SK-N-DZ (cell line): ENCODE measurements at regions not wholly inside any gene's neighbourhood (a gene's known extent, or its start where the extent isn't known, plus 50 kb on each side); places are given as distances from the start of the nearest gene placed in this dataset.
A peak's percentile ranks its signal among the peaks of the same experiment; 100 is the strongest.

Experiments
- DNase-seq: peaks from one replicate; pipeline ENCODE4 v3.0.0-alpha.2; 2015; ENCODE audit warnings: low spot score

DNA sequence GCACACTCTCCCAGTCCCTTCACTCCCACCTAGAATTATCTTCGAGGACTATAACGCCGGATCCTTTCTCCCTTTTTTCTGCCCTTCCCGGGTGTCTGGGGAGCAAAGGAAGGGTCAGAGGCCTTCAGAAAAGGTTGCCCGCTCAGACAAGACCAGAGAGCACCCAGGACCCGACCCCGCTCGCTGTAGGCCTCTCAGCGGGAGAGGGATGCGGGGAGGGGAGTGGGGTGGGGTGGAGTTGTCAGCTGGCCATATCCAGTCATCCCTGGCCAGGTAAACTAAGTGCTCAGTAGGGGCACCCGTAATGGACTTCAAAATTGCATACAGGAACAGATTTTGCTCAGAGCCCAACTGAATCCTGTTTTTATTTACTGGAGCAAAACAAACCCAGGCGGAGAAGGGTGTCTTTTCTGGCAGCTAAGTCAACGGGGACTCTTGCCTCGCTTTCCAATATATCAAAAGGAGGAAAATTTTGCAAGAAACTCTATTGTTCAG is 65.0 kb downstream of the NOL4 start:
- DNase-seq: no peak

DNA sequence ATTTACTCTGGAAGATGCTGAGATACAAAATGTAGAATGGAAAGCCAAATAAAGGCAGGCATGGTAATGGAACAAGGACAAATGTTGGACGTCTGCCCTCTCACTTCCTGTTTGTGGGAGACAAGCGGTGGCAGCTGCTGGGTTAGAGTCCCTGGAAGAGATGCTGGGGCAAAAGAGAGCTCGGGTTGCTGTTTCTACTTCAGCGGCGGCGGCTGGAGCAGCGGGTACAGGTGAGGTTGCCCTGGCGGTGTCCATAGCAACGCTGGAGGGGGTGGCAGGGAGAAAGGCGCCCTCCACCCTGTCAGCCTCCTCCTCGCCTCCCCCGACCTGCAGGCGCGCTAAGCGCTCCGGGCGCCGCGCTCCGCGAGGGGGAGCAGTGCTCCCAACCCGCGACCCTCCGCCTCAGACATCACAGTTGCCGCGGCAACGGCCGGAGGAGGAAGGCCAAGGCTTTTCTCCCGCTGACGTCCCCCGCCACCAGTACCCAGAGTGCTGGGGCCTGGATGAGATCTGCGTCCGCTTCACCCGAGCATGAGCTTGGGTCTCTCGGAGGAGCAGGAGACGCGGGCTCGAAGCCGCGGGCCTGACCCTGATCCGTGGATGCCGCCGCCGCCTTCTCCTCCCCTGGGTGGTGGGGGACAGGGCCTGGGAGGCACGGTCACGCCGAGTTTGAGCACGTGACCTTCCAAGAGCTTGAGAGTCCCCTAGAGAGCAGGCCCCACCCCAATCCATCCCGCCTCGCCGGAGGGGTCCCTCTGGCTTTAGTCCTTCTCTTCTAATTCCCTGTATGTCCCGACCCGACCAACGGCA is 65.6 kb downstream of the NOL4 start:
- DNase-seq: peak; percentile 91

DNA sequence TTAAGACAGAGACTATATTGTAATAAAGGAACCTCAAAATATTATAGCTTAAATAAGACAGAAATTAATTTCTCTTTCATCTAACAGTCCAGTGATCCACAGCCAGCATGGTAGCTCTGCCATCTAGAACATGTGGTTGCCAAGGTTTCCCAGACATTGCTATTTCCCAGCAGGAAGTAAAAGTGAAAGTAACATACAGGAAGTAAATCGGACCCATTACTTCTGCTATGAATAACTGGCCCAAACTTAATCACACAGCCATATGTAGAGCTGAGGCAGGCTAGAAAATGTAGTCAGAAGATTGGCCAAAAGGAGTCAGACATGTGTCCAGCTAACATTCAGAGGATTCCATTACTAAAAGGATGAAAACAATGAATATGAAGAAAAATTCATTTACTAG is 71.0 kb downstream of the NOL4 start:
- no peak for DNase-seq

DNA sequence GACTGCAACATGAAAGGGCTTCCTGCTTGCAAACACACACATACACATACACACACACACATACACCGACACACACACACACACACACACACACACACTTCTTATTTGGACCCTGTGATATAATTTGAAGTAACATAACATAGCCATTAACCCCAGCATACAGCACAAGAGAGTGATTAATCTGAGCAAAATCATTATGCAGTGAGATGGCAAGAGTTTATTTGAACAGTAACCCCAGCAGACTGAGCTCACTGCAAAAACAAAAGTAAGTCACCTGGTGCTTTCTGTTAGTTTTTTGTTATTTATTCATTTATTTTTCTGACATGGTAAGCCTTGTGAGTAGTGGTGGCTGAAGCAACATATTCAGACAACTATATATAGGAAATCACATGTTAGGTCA is 93.7 kb downstream of the NOL4 start:
- no peak for DNase-seq

DNA sequence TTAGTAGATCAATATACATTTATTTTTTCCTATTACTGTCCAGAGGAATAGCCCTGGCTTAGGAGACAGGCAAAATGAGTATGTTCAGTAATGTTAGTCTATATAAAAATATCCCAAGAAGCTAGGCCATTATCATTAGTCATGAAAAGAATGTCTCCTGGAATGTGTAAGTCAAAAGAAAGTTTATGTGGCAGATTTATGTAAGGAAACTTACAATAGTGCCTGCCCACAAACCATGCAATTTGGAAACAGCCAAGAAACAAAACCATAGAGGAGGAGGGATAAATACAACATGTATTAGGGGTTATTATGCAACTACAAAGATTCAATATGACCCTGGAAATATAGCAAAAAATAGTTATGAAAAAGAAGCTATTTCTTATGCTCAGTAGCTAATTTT is 96.3 kb downstream of the NOL4 start:
- DNase-seq: no peak

DNA sequence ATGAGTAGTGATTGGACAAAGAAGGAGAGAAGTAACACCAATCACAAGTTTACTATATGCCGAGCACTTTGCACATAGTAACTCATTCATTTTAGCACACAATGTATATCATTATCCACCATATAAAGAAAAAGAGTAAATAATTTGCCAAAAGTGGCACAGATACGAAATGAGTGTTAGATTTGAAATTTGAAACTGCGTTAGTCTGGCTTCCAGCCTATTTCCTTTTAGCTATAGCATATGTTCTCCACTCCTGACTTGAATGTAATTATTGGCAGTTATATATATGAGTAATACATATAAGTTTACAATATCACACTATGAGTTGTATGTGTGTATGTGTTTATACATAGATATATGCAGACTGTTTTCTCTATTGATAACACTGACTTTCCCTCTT is 98.6 kb downstream of the NOL4 start:
- DNase-seq: no peak

DNA sequence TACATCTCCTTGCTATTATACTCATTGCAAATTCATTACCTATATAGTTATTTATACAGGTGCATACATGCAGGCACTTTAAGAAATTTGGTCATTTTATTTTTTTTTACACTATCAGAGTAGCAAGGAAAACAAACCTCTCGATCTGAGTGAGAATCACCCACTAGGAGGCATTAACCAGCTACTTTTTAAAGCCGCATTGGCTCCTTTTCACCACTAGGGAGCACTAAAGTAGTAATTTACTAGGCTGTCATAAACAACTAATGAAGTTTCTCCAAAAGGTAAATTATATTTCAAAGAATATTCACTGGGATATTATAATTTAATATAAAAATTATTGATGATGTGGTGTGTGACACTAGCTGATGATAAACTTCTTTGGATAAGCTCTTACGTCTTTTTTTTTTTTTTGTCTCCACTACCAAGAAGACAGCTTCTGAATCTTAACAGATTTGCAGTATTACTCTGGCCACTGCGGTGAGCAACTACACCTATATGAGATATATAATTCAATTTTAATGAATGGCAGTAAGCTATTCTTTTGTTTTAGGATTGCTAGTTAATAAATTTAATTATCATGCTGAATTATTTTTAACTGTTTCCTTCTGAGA is 101.9 kb downstream of the NOL4 start:
- peak; percentile 52 for DNase-seq

DNA sequence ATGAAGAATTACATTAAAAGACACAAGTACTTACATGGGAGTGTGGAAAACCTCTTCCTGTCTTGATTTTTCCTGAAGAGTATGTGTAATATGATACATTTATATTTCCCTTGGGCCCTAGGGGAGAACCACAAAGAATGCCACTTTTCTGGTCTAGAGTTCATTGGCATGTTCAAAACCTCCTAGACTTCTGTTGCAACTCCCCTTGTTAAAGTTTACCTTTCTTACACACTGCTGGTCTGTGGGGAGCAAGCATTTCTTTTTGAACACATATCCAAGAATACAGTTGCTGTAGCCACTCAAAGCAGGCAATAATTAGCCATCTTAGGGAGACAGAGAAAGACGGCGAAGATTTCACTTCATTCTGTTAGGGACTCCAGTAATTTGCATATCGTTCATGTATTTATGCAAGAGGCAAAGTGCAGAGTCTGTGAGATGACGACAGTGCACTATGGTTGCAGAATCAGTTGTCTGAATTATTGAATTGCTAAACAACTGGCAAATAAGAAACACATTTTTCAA is 103.5 kb downstream of the NOL4 start:
- DNase-seq: no peak

DNA sequence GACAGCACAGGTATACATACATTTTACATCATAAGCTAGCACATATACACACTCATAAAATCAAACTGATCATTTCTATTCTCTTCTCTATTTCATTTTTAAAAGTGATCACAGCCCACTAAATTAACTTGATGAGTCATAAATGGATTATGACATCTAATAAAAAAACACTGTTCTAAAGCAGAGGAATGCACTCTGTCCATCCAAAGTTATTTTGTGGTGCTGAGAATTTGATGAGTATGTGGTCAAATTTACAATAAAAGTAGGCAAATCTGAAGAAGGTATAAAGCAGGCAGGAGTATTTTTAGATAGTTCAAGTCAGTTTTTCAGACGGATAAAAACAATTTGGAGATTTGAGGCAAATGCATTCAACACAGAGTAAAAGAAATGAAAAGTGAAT is 104.4 kb downstream of the NOL4 start:
- no peak for DNase-seq

DNA sequence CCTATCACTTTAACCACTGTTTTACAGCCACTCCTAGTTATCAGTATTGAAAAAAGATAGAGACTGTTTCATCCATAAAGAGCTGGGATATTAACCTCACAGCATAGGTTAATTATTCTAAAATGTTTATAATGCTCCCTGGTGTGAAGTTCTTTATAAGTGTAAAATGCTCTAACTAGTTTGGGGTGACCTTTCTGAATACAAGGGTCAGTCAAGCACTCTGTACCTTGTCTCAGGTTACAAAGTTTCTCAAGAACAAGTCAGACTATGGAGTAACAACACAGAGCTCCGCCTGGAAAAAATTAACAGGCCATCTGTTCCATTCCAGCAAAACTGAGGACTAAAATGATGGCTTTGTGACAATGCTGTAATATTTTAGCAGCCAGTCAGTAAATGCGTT is 107.4 kb downstream of the NOL4 start:
- DNase-seq: peak; percentile 47

DNA sequence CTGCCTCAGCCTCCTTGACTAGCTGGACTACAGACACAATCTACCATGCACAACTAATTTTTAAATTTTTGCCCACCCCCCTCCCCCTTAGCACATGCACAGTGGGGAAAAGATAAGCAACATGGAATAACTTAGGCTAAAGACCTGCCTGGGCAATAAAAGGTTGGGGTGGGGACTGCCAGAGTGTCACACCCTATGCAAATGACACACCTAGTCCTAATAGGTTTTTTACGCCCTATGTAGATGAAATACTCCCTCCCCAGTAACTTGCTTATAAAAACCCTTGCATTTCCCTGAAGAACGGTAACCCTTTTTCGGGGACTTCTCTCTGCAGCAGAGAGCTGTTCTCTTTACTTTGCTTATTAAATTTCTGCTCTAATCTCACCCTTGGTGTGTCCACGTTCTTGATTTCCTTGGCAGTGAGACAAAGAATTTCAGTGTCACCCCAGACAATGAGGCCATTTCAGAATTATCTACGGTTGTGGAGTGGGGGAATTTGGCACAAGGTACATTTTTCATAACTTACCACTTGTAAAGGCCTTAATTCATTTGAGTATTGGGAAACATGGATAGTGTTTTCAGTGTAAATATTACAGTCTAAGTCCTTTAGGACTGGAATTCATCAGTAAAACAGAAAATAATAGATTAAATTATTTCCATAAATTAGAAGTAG is 109.2 kb downstream of the NOL4 start:
- no peak for DNase-seq

DNA sequence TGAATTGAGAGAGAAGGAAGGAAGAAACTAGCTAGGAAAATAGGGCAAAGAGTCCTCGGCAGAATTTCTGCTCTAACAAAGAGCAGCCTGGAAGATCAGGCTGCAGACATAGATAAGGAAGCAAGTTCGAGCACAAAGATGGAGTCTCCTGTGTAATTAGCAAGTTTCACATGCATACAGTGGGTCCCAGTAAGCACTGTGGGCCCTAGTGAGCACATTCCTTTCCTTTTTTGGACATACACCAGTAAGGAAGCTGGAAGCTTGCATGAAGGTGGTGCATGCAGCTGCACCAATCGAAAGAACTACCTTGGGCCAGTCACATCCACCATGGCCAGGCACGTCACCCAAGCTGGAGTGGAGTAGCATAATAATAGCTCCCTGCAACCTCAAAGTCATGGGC is 109.7 kb downstream of the NOL4 start:
- no peak for DNase-seq

DNA sequence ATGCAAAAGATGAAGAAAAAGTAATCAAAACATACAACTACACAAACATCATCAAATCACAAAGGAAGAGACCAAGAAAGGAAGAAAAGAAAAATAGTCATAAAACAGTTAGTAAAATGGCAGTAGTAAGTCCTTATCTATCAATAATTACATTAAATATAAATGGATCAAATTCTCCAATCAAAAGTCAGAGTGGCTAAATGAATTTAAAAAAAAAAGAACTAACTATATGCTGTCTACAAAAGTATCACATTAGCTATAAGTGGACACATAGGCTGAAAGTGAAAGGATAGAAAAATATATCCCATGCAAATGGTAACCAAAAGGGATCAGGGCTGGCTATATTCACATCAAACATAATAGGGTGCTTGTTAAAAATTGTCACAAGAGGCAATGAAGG is 116.5 kb downstream of the NOL4 start:
- no peak for DNase-seq

DNA sequence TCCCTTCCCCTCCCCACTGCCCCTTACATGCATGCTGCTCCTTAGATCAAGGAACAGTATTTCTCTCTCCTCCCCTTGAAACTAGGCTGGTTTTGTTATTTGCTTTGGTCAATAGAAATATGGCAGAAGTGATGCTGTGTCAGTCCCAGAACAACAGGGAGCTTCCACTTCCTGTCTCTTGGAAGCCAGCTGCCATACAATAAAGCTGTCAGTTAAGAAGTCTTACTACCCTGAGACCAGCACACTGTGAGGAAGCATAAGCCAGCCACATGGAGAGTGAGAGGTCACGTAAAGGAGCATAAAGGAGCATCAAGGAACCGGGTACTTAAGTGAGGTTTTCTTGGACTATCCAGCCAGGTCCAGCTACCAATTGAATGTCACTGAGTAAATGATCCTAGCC is 126.6 kb downstream of the NOL4 start:
- no peak for DNase-seq

DNA sequence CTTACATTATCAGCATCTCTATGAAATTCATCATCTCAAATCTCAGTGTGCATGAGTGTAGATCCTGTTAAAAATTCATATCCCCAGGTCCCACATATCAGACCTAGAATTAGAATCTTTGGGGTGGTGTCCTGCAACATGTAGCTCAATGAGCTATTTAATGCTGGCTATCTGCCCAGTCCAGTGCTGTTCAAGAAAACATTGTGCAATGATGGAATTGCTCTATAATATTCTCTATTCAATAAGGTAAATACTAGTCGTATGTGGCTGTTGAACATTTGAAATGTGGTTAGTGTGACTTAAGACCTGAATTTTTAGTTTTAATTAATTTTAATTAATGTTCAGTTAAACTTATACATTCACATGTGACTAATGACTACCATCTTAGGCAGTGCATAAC is 127.4 kb downstream of the NOL4 start:
- no peak for DNase-seq

DNA sequence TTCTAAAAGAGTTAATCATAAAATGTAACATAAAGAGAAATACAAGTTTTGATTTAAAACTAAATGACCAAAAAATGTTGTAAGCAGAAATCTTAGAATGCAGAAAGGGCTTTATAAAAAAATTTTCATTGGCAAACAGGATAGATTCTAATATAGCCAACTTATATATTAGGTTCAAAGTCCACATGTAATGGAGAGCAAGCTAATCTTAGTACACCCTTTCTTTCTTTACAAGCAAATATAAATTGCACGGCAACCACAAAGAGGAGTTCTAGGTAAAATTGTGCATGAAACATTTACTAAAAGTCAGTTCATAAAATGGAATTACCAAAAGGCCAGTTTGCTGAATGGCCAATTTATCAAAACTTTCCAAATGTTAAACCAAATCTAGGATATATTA is 130.6 kb downstream of the NOL4 start:
- no peak for DNase-seq

DNA sequence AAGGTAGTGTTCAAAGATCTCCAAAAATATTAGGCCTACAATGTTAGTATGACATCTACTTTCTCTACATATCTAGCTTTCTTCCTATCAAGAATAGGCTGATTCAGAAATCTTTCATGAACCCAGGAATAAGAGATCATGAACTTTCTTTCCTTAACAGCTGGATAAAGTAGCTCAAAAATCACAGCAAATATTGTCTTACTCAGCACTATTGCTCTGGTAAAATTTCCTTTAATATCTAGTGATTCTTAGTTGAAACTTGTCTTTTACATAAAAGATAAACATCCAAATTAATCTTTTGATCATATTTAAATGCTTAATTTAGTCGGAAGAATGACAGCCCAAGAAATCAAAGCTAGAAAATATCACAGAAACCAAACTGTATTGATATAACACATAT is 131.9 kb downstream of the NOL4 start:
- DNase-seq: no peak

DNA sequence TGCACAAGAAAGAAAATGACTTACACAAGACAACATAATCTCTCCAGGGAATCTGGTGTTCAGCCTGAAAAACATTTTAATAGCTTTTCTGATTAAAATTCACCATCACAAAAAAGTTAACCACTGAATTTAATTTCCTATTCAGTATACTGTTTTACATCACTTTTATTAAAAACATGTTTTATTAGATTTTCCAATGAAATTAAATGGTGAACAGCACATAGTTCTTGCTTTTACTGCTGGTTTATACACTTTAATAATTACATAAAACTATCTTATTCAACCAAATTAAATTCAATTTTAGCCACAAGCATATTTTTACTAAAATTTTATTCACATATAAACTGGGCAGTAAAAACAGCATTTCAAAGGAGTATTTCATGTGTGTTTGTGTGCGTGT is 138.3 kb downstream of the NOL4 start:
- DNase-seq: no peak

DNA sequence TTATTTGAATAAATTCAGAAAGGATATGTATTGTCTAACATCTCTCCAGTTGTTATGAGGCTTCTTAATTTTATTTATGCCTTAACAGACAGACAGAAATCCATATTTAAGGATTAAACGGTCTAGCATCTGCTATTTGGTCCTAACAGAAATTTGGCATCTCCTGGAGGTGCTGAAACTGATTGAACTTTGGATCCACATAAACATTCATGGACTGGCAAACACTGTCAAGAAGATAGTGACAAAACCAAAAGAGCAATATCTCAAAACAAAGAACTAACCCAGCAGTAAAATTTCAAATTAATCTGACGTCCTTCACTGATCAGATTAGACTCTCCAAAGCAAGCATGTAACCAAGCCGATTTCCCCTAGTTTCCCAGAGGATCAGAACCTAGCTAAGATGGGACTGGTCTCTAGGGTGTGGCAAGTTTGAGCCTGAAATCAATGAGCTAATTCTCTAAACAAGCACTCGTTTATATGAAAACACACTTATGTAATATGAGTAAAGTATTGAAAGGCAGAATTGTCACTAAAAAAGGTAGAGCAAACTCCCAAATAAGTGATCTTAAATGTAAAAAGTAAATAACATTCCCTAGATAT is 139.5 kb downstream of the NOL4 start:
- no peak for DNase-seq

DNA sequence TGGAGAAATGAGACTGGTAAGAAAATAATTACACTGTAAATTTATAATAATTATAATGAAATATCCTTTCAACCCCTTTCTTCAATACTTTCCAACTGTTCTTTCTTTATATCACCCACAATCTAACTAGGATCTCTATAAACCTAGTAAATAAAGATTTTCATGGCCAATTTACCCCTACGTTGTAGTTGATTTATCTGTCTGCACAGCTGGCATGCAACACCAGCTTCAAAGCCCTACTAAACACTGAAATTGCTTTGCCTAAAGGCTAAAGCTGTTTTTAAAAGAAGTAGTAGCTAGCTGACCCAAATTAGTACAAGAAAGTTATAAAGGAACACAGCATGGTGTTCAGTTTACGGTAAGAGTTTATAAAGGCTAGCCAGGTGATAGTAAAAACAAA is 140.1 kb downstream of the NOL4 start:
- DNase-seq: no peak

DNA sequence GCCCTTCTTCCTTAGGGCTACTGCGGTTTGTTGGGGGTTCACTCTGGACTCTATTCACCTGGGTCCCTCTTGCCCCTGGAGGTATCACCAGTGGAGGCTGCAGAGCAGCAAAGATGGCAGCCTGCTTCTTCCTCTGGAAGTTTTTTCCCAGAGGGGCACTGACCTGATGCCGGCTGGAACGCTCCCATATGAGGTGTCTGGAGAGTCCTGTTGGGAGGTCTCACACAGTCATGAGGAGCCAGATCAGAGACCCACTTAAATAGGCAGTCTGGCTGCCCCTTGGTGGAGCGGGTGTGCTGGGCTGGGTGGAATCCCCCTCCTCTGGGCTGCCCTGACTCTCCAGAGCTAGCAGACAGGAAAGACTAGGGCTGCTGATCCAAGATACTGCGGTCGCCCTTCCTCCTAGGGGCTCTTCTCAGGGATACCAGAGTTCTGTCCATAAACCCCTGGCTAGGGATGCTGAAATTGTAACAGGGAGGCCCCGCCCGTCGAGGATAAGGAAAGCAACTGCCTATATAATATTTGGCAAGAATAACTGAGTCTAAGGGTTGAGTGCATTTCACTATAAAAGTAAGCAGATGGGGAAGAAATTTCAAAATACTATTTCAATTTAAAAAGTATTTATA is 140.7 kb downstream of the NOL4 start:
- no peak for DNase-seq

DNA sequence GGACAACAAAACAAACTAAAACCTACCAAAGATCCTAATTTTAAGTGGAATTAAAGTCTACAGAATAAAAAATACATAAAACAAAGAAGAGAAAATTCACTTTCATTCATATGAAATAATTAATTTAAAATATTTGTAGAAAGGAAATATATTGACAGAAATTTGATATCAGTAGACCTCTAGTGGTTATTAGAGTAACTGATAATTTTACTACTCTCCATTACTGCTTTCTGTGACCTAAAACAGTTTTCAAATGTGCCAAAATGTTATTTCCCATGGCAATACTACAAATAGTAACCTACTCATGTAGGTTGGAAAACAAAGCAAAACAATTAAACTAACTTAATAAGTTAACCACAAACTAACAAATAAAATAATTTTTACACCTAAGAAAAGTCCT is 147.1 kb downstream of the NOL4 start:
- DNase-seq: no peak
